ENCODE measurements at regions not wholly inside any gene's neighbourhood (a gene's known extent, or its start where the extent isn't known, plus 50 kb on each side); places are given as distances from the start of the nearest gene placed in this dataset.

- no peak for TF ChIP-seq CTCF (IDR thresholded peaks at IDR 0.05; ENCODE audit: borderline replicate concordance, control extremely low read depth, extremely low read depth, insufficient read depth, missing control alignments)
- DNase-seq (ENCODE audit: low spot score) = no peak
- in situ Hi-C loops (cut with MboI; ENCODE audit: low sequenced_read_pairs, unreplicated experiment) = no loop called here
These were observed 111.7 kb upstream of the LYZL1 start for GRCh38 chr10:29176845-29177832.

DNA sequence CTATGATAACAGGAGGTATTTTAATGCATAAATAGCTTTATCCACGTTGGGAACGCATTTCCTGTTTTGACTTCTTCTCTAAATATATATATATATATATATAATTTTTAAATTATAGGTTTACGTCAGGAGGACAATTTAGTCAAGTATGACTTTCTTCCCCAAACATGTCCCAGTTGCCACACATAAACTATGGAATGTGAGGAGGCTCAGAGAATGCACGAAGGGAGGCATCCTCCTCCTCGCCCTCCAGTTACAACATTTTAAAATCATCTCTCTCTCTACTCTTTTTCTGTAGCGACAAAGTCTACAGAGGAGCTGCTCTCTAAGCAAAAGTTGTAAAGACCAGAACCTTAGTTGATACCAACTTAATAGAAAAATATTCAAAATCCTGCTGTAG is 106.9 kb upstream of the LYZL1 start:
- in situ Hi-C loops (cut with MboI; ENCODE audit: low sequenced_read_pairs, unreplicated experiment) = no loop called here
- TF ChIP-seq CTCF (IDR thresholded peaks at IDR 0.05; ENCODE audit: borderline replicate concordance, control extremely low read depth, extremely low read depth, insufficient read depth, missing control alignments) = no peak
- DNase-seq (ENCODE audit: low spot score) = no peak

DNA sequence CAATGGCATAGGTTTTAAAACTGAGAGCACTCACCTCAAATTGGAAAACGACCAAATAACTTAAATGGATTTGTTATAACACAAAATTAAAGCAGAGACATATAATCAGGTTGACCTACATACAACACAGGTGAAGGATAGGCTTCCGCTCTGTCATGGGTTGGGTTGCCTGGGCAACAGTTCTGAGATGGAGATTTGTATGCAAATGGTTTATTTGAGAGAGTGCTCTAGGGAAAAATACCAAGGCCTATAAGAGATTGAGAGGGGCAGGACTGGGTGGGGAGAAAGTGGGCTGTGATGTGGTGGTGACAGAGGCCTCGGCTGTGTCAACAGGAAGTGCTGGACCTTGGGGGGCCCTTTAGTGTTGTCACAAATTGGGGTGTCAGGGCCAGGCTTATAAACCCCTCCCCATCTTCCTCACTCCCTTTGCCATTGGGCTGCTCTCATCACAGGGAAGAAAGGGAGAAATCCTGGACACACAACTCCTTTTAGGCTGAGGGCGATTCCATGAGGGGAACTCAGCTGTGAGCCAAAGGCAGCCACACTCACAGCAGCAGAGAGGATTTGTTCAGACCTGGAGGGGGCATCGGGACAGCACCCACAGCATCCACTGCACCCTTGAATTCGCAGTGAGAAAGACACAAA is 105.4 kb upstream of the LYZL1 start:
- no peak for DNase-seq (ENCODE audit: low spot score)
- no peak for TF ChIP-seq CTCF (IDR thresholded peaks at IDR 0.05; ENCODE audit: borderline replicate concordance, control extremely low read depth, extremely low read depth, insufficient read depth, missing control alignments)
- in situ Hi-C loops (cut with MboI; ENCODE audit: low sequenced_read_pairs, unreplicated experiment) = no loop called here

GRCh38 chr10:29184205-29185000 is 104.5 kb upstream of the LYZL1 start:
- no peak for DNase-seq (ENCODE audit: low spot score)
- no peak for TF ChIP-seq CTCF (IDR thresholded peaks at IDR 0.05; ENCODE audit: borderline replicate concordance, control extremely low read depth, extremely low read depth, insufficient read depth, missing control alignments)
- in situ Hi-C loops (cut with MboI; ENCODE audit: low sequenced_read_pairs, unreplicated experiment) = no loop called here

DNA sequence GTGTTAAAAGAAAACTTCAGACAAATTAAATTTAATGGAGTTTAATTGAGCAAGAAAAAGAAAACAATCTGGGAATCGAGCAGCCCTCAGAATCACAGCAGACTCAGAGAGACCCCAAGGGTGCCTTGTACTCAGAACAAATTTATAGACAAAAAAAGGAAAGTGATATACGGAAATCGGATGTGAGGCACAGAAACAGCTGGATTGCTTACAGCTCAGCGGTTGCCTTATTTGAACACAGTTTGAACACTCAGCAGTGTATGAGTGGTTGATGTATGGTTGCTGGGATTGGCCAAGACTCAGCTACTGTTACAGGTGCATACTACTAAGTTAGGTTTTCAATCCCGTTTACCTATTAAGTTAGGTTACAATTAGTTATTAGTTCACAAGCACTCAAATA is 103.8 kb upstream of the LYZL1 start:
- DNase-seq (ENCODE audit: low spot score) = no peak
- in situ Hi-C loops (cut with MboI; ENCODE audit: low sequenced_read_pairs, unreplicated experiment) = no loop called here
- TF ChIP-seq CTCF (IDR thresholded peaks at IDR 0.05; ENCODE audit: borderline replicate concordance, control extremely low read depth, extremely low read depth, insufficient read depth, missing control alignments) = no peak

- in situ Hi-C loops (cut with MboI; ENCODE audit: low sequenced_read_pairs, unreplicated experiment) = no loop called here
- DNase-seq (ENCODE audit: low spot score) = no peak
- no peak for TF ChIP-seq CTCF (IDR thresholded peaks at IDR 0.05; ENCODE audit: borderline replicate concordance, control extremely low read depth, extremely low read depth, insufficient read depth, missing control alignments)
These were observed 102.6 kb upstream of the LYZL1 start for GRCh38 chr10:29186221-29186620.
